GM12878 (cell line): ENCODE measurements at regions not wholly inside any gene's neighbourhood (a gene's known extent, or its start where the extent isn't known, plus 50 kb on each side); places are given as distances from the start of the nearest gene placed in this dataset.

Experiments used
- ATAC-seq: fragments of 200-7000 bp; cut with Tn5 transposase; 3 replicates; pipeline ENCODE4 v1.9.1; 2020; ENCODE audit warnings: mild to moderate bottlenecking, moderate library complexity
- BruUV-seq: library from RNA; stranded (reverse); fragments of 400-500 nt; replicated peaks from 2 replicates; lab custom pipeline; 2021; lab: Mats Ljungman, UMichigan
- CTCF ChIA-PET: fragments of 300-600 bp; sonication (Branson Sonifier 250); formaldehyde crosslinking; extraction: SDS; loops from one replicate; lab custom pipeline; 2021; ENCODE audit warnings: inconsistent platforms; lab: Yijun Ruan, JAX
- POLR2A ChIA-PET: fragments of 350-600 bp; formaldehyde crosslinking; extraction: SDS; loops from one replicate; lab custom pipeline; 2021; ENCODE audit warnings: inconsistent platforms; lab: Charles Lee
- RAD21 ChIA-PET: fragments of 300-600 bp; sonication (Branson Sonifier 250); formaldehyde crosslinking; loops from one replicate; lab custom pipeline; 2023; ENCODE audit warnings: antibody characterized with exemption; ENCODE audit not compliant: unreplicated experiment; lab: Charles Lee
- SMC1A ChIA-PET: fragments of 300-600 bp; sonication (Branson Sonifier 250); formaldehyde crosslinking; loops from one replicate; lab custom pipeline; 2023; ENCODE audit not compliant: unreplicated experiment, uncharacterized antibody; lab: Charles Lee
- DNase-seq: peaks from one replicate; pipeline ENCODE4 v3.0.0-alpha.2; 2011; ENCODE audit warnings: low read depth, low spot score
- FAIRE-seq: peaks from 3 replicates; lab custom pipeline; 2011; peaks lifted over from hg19 to GRCh38; lab: Jason Lieb, UNC
- H2AFZ ChIP-seq: 2 replicates; pipeline ENCODE4 v1.6.0; 2011; ENCODE audit warnings: low read depth, low read length, control low read depth; ENCODE audit not compliant: control insufficient read depth
- H3K27ac ChIP-seq: 2 replicates; pipeline ENCODE4 v1.5.1; 2011; ENCODE audit warnings: control low read depth; ENCODE audit not compliant: control insufficient read depth, insufficient read depth
- H3K27me3 ChIP-seq, 2 experiments: replicated peaks in 1 of 2; 2 replicates each; pipeline versions ENCODE4 v1.6.0 to v1.6.1; 2011; ENCODE audit warnings: low read length in 1 of 2; ENCODE audit not compliant: control insufficient read depth in 2 of 2, insufficient read depth in 2 of 2
- H3K36me3 ChIP-seq, 2 experiments: 2 replicates each; pipeline ENCODE4 v1.5.1; 2011; ENCODE audit warnings: low read length in 1 of 2; ENCODE audit not compliant: control insufficient read depth in 2 of 2, insufficient read depth in 2 of 2
- H3K4me1 ChIP-seq: 2 replicates; pipeline ENCODE4 v1.6.1; 2011; ENCODE audit warnings: mild to moderate bottlenecking, low read length, moderate library complexity, mixed read lengths; ENCODE audit not compliant: control insufficient read depth, insufficient read depth
- H3K4me2 ChIP-seq: 2 replicates; pipeline ENCODE4 v1.6.0; 2011; ENCODE audit warnings: control low read depth; ENCODE audit not compliant: control insufficient read depth, insufficient read depth
- H3K4me3 ChIP-seq: fragments of 200-600 bp; sonication (generic); 2 replicates; pipeline ENCODE4 v1.5.1; 2016
- H3K79me2 ChIP-seq: 2 replicates; pipeline ENCODE4 v1.6.0; 2011; ENCODE audit warnings: low read length; ENCODE audit not compliant: control insufficient read depth, insufficient read depth
- H3K9ac ChIP-seq: 2 replicates; pipeline ENCODE4 v1.8.0; 2011; ENCODE audit warnings: low read length, control low read depth, mixed read lengths; ENCODE audit not compliant: control insufficient read depth, insufficient read depth
- H3K9me3 ChIP-seq: replicated peaks from 3 replicates; pipeline ENCODE4 v1.5.1; 2011; ENCODE audit warnings: mild to moderate bottlenecking, low read length; ENCODE audit not compliant: control insufficient read depth, insufficient read depth
- H4K20me1 ChIP-seq: 2 replicates; pipeline ENCODE4 v1.6.0; 2011; ENCODE audit not compliant: control insufficient read depth, insufficient read depth
- BMI1 ChIP-seq: fragments of 450-650 bp; IDR thresholded peaks from 2 replicates; pipeline ENCODE4 v1.6.1; 2016; ENCODE audit warnings: mild to moderate bottlenecking, moderate library complexity, borderline replicate concordance
- CBX5 ChIP-seq: sonication (generic); IDR thresholded peaks from 2 replicates; pipeline ENCODE4 v1.6.1; 2016; ENCODE audit warnings: low read depth, moderate library complexity, mild to moderate bottlenecking, inconsistent platforms
- SPI1 ChIP-seq: IDR thresholded peaks from 2 replicates; pipeline ENCODE4 v1.6.1; 2011; ENCODE audit warnings: low read depth, mild to moderate bottlenecking, low read length, moderate library complexity, borderline replicate concordance; ENCODE audit not compliant: insufficient read depth
- TARDBP ChIP-seq: IDR thresholded peaks from 2 replicates; pipeline ENCODE4 v1.6.1; 2016; ENCODE audit warnings: borderline replicate concordance
- YBX1 ChIP-seq: fragments of 450-650 bp; IDR thresholded peaks from 2 replicates; pipeline ENCODE4 v1.6.1; 2016; ENCODE audit warnings: antibody characterized with exemption
- WGBS: methylation state at CpG from one replicate; pipeline ENCODE4 v1.1.6; 2016; ENCODE audit warnings: low lambda C conversion rate; ENCODE audit not compliant: insufficient replicate concordance, insufficient coverage; ENCODE audit errors: missing lambda C conversion rate; 5-methylcytosine and 5-hydroxymethylcytosine counted together
- in situ Hi-C: fragments of 300-500 bp; cut with MboI; formaldehyde crosslinking; loops from 9 replicates; pipeline ENCODE4 v1.14.3; 2018; ENCODE audit warnings: mixed read lengths
- intact Hi-C: fragments of 100-400 bp; cut with micrococcal nuclease; formaldehyde crosslinking; loops from one replicate; pipeline ENCODE4 v1.14.2; 2022; ENCODE audit not compliant: unreplicated experiment
- TF ChIP-seq, protein P1 (sequence below): fragments of 450-650 bp; formaldehyde crosslinking; IDR thresholded peaks from 2 replicates; pipeline ENCODE4 v1.4.0; 2020; ENCODE audit warnings: mild to moderate bottlenecking, moderate library complexity
- TF ChIP-seq, protein P2 (sequence below): fragments of 450-650 bp; IDR thresholded peaks from 2 replicates; pipeline ENCODE4 v1.6.1; 2014; ENCODE audit warnings: mild to moderate bottlenecking
- TF ChIP-seq, protein P3 (sequence below): fragments of 450-650 bp; IDR thresholded peaks from 2 replicates; pipeline ENCODE4 v1.6.1; 2017; ENCODE audit warnings: mild to moderate bottlenecking

DNA sequence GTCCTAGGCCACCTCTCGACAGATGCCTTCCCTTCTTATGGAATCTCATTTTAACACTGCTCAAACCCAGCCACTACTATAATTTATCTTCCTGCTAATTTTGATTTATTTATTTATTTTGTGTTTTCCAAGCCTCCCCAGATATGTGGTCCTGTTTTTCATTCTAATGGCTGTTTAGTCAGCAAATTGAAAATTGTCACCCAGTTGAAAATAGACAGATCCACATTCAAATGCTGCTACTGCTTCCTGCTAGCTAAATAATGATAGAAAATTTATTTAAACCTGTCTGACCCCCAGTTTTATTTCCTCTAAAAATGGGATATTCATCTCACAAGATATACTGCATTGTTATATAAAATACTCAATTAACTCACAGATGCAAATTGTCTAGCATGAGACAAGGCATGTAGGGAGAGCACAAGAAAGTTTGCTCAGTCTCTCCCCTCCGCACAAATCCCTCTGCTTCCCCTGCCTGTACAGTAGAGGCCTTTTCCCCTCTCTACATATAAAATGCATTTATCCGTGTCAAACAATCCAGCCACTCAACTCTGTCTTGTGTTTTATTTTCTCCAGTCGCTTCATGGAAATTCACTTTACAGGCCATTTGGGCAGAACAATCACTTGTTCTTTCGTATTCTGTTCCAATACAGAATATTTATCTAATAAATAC is 389.9 kb downstream of the SOX11 start:
- H3K4me1 ChIP-seq: no peaks in the 10 kb centered on the region
- WGBS: 20% methylated on average over 5 of the region's 5 CpGs
- SMC1A ChIA-PET: interaction anchor here (0.6 kb wide), 1 partner anchor 313 kb away, joined by 3 read pairs; no protein-coding TSS in a partner anchor
- H3K4me2 ChIP-seq: no peak overlapping the region
- no peaks in the 10 kb centered on the region for H3K79me2 ChIP-seq
- H3K4me3 ChIP-seq: no peak overlapping the region
- CTCF ChIA-PET: no interaction called here
- RAD21 ChIA-PET: no interaction called here
- H3K9ac ChIP-seq: no peak overlapping the region
- no peaks in the 10 kb centered on the region; a peak in 1 of 4 replicates for H3K27me3 ChIP-seq
- POLR2A ChIA-PET: no interaction called here
- no peak for ATAC-seq
- no peak for FAIRE-seq
- intact Hi-C loops (no loop called here), in situ Hi-C loops (no loop called here)
- no peak overlapping the region for H2AFZ ChIP-seq
- H3K9me3 ChIP-seq: no peaks in the 10 kb centered on the region
- no peak for TF ChIP-seq BMI1
- no peak for TF ChIP-seq CBX5
- no peak for TF ChIP-seq YBX1
- no peak for TF ChIP-seq SPI1
- TF ChIP-seq TARDBP: no peak
- TF ChIP-seq, protein P1, sequence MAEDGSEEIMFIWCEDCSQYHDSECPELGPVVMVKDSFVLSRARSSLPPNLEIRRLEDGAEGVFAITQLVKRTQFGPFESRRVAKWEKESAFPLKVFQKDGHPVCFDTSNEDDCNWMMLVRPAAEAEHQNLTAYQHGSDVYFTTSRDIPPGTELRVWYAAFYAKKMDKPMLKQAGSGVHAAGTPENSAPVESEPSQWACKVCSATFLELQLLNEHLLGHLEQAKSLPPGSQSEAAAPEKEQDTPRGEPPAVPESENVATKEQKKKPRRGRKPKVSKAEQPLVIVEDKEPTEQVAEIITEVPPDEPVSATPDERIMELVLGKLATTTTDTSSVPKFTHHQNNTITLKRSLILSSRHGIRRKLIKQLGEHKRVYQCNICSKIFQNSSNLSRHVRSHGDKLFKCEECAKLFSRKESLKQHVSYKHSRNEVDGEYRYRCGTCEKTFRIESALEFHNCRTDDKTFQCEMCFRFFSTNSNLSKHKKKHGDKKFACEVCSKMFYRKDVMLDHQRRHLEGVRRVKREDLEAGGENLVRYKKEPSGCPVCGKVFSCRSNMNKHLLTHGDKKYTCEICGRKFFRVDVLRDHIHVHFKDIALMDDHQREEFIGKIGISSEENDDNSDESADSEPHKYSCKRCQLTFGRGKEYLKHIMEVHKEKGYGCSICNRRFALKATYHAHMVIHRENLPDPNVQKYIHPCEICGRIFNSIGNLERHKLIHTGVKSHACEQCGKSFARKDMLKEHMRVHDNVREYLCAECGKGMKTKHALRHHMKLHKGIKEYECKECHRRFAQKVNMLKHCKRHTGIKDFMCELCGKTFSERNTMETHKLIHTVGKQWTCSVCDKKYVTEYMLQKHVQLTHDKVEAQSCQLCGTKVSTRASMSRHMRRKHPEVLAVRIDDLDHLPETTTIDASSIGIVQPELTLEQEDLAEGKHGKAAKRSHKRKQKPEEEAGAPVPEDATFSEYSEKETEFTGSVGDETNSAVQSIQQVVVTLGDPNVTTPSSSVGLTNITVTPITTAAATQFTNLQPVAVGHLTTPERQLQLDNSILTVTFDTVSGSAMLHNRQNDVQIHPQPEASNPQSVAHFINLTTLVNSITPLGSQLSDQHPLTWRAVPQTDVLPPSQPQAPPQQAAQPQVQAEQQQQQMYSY (CRISPR knock-in tag): no peak
- TF ChIP-seq, protein P2, sequence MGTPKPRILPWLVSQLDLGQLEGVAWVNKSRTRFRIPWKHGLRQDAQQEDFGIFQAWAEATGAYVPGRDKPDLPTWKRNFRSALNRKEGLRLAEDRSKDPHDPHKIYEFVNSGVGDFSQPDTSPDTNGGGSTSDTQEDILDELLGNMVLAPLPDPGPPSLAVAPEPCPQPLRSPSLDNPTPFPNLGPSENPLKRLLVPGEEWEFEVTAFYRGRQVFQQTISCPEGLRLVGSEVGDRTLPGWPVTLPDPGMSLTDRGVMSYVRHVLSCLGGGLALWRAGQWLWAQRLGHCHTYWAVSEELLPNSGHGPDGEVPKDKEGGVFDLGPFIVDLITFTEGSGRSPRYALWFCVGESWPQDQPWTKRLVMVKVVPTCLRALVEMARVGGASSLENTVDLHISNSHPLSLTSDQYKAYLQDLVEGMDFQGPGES: no peak
- TF ChIP-seq, protein P3, sequence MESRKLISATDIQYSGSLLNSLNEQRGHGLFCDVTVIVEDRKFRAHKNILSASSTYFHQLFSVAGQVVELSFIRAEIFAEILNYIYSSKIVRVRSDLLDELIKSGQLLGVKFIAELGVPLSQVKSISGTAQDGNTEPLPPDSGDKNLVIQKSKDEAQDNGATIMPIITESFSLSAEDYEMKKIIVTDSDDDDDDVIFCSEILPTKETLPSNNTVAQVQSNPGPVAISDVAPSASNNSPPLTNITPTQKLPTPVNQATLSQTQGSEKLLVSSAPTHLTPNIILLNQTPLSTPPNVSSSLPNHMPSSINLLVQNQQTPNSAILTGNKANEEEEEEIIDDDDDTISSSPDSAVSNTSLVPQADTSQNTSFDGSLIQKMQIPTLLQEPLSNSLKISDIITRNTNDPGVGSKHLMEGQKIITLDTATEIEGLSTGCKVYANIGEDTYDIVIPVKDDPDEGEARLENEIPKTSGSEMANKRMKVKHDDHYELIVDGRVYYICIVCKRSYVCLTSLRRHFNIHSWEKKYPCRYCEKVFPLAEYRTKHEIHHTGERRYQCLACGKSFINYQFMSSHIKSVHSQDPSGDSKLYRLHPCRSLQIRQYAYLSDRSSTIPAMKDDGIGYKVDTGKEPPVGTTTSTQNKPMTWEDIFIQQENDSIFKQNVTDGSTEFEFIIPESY: no peak
- H3K27ac ChIP-seq: no peak overlapping the region
- DNase-seq: no peak
- no peaks in the 10 kb centered on the region for H4K20me1 ChIP-seq
- no TSS peak for BruUV-seq
- H3K36me3 ChIP-seq: no peaks in the 10 kb centered on the region
